Endothelial cell of umbilical vein (primary cell): ENCODE measurements at regions not wholly inside any gene's neighbourhood (a gene's known extent, or its start where the extent isn't known, plus 50 kb on each side); places are given as distances from the start of the nearest gene placed in this dataset.

Source experiments
- BruUV-seq: library from RNA; stranded (reverse); fragments of 400-500 nt; replicated peaks from 2 replicates; lab custom pipeline; 2021; lab: Mats Ljungman, UMichigan
- CTCF ChIA-PET: fragments of 300-600, 350-600 bp; sonication (Branson Sonifier 250); formaldehyde crosslinking; loops from one replicate; lab custom pipeline; 2021; ENCODE audit warnings: antibody characterized with exemption, inconsistent platforms; lab: Charles Lee
- POLR2A ChIA-PET: fragments of 300-600, 350-600 bp; sonication (Branson Sonifier 250); formaldehyde crosslinking; loops from one replicate; lab custom pipeline; 2021; ENCODE audit warnings: antibody characterized with exemption, inconsistent platforms; lab: Charles Lee
- DNase-seq: peaks from one replicate; pipeline ENCODE4 v3.0.0-alpha.2; 2011; ENCODE audit warnings: low read depth, low spot score
- FAIRE-seq: peaks from 2 replicates; lab custom pipeline; 2011; peaks lifted over from hg19 to GRCh38; lab: Jason Lieb, UNC
- H2AFZ ChIP-seq: 2 replicates; pipeline ENCODE4 v1.6.0; 2012; ENCODE audit warnings: low read depth, low read length, control low read depth, inconsistent platforms
- H3K27ac ChIP-seq: 2 replicates; pipeline ENCODE4 v1.5.1; 2011; ENCODE audit warnings: low read depth, mild to moderate bottlenecking, control low read depth, low read length, moderate library complexity; ENCODE audit not compliant: insufficient read depth
- H3K27me3 ChIP-seq, 2 experiments: 2 replicates each; pipeline versions ENCODE4 v1.6.0 to v1.6.1; 2011; ENCODE audit warnings: low read length in 2 of 2, mixed read lengths in 1 of 2; ENCODE audit not compliant: control insufficient read depth in 2 of 2, insufficient read depth in 2 of 2
- H3K36me3 ChIP-seq, 2 experiments: 2 replicates in 1 of 2; 3 replicates in 1 of 2; pipeline ENCODE4 v1.5.1; 2011; ENCODE audit warnings: low read length in 2 of 2, mild to moderate bottlenecking in 1 of 2, moderate library complexity in 1 of 2; ENCODE audit not compliant: control insufficient read depth in 2 of 2, insufficient read depth in 2 of 2; ENCODE audit errors: extremely low read depth in 1 of 2
- H3K4me1 ChIP-seq: 3 replicates; pipeline ENCODE4 v1.5.1; 2011; ENCODE audit warnings: mild to moderate bottlenecking, low read length; ENCODE audit not compliant: control insufficient read depth, insufficient read depth; ENCODE audit errors: extremely low read depth
- H3K4me2 ChIP-seq: 2 replicates; pipeline ENCODE4 v1.6.1; 2011; ENCODE audit warnings: low read length, control low read depth, mixed read lengths; ENCODE audit not compliant: insufficient read depth
- H3K4me3 ChIP-seq, 3 experiments: fragments of 200-600 bp in 1 of 3; sonication (generic), shearing (Covaris generic) in 1 of 3; replicated peaks in 1 of 3; 2 replicates each; pipeline ENCODE4 v1.5.1; 2011 to 2016; ENCODE audit warnings: control low read depth in 3 of 3, low read length in 3 of 3, mild to moderate bottlenecking in 2 of 3, inconsistent platforms in 1 of 3, low read depth in 1 of 3, moderate library complexity in 1 of 3; ENCODE audit not compliant: insufficient read depth in 1 of 3
- H3K79me2 ChIP-seq: 2 replicates; pipeline ENCODE4 v1.6.0; 2012; ENCODE audit warnings: low read length, inconsistent platforms; ENCODE audit not compliant: control insufficient read depth, insufficient read depth
- H3K9ac ChIP-seq: replicated peaks from 2 replicates; pipeline ENCODE3; 2011; ENCODE audit warnings: low read length, control low read depth; ENCODE audit not compliant: insufficient read depth; ENCODE audit errors: extremely low read depth
- H3K9me1 ChIP-seq: replicated peaks from 3 replicates; pipeline ENCODE4 v1.6.0; 2011; ENCODE audit warnings: mild to moderate bottlenecking, low read length; ENCODE audit not compliant: control insufficient read depth, insufficient read depth; ENCODE audit errors: extremely low read depth
- H3K9me3 ChIP-seq: replicated peaks from 2 replicates; pipeline ENCODE4 v1.5.1; 2012; ENCODE audit warnings: low read length, inconsistent platforms; ENCODE audit not compliant: control insufficient read depth, insufficient read depth
- H4K20me1 ChIP-seq: replicated peaks from 2 replicates; pipeline ENCODE3; 2011; ENCODE audit warnings: mild to moderate bottlenecking, low read length; ENCODE audit not compliant: control insufficient read depth, insufficient read depth; ENCODE audit errors: extremely low read depth
- EZH2 ChIP-seq: IDR thresholded peaks from 2 replicates; pipeline ENCODE4 v1.6.1; 2012; ENCODE audit warnings: borderline replicate concordance, low read depth, mild to moderate bottlenecking, moderate library complexity, low read length, inconsistent platforms; ENCODE audit not compliant: severe bottlenecking
- FOS ChIP-seq: IDR thresholded peaks from 2 replicates; pipeline ENCODE4 v1.6.1; 2011; ENCODE audit warnings: mild to moderate bottlenecking, low read length, moderate library complexity, borderline replicate concordance; ENCODE audit not compliant: insufficient read depth
- GATA2 ChIP-seq: IDR thresholded peaks from 2 replicates; pipeline ENCODE4 v1.7.0; 2011; ENCODE audit warnings: low read depth, mild to moderate bottlenecking, moderate library complexity, mixed read lengths, low read length; ENCODE audit not compliant: insufficient read length, insufficient read depth
- JUN ChIP-seq: IDR thresholded peaks from 2 replicates; pipeline ENCODE4 v1.6.1; 2011; ENCODE audit warnings: borderline replicate concordance, low read depth; ENCODE audit not compliant: insufficient read length, insufficient read depth
- MYC ChIP-seq: IDR thresholded peaks from one replicate; pipeline ENCODE4 v1.6.1; 2011; ENCODE audit warnings: mild to moderate bottlenecking, low read depth, low read length
- POLR2A ChIP-seq: IDR thresholded peaks from 2 replicates; pipeline ENCODE4 v1.6.1; 2012; ENCODE audit warnings: low read depth, mild to moderate bottlenecking, control low read depth, low read length
- POLR2AphosphoS5 ChIP-seq: IDR thresholded peaks from 2 replicates; pipeline ENCODE4 v1.6.1; 2012; ENCODE audit warnings: low read depth, mild to moderate bottlenecking, control low read depth, low read length, moderate library complexity; ENCODE audit not compliant: insufficient read depth
- dilution Hi-C: fragments of 300-500 bp; cut with MboI; formaldehyde crosslinking; loops from one replicate; pipeline ENCODE4 v1.15.0; 2019; ENCODE audit warnings: low sequenced_read_pairs; ENCODE audit not compliant: extremely low pct_ligation_motif_present
- intact Hi-C: fragments of 100-400 bp; cut with micrococcal nuclease; formaldehyde crosslinking; loops from one replicate; pipeline ENCODE4 v1.10.0; 2022
- TF ChIP-seq, protein P1 (sequence below): IDR thresholded peaks from 2 replicates; pipeline ENCODE4 v1.6.1; 2011; ENCODE audit not compliant: insufficient read depth, insufficient read length
- TF ChIP-seq, protein P2 (sequence below), 2 donors: IDR thresholded peaks; 1 replicate in 1 of 2; 2 replicates in 1 of 2; pipeline ENCODE4 v1.5.1; 2011; ENCODE audit warnings: low read length in 2 of 2, mild to moderate bottlenecking in 2 of 2, moderate library complexity in 2 of 2, control low read depth in 1 of 2, inconsistent platforms in 1 of 2, low read depth in 1 of 2; ENCODE audit not compliant: insufficient read depth in 1 of 2; ENCODE audit errors: extremely low read depth in 1 of 2

DNA sequence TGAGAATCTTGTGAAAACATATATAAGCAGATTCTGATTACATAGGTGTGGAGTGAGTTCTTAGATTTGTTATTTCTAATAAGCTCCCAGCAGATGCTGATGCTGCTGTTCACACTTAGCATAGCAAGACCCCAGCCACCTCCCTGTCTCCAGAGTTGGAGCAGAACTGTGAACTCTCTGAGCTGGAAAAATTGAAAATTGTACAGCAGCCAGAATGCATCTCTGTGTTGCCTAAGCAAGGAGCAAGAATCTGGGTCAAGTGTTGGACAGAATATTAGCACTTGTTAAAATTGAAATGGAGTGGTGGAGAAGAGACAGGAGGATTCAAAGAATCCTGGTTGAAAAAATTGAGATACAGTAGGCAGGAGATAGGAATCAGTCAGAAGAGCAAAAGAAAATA, 146.6 kb upstream of the FAM47C start:
- Histone ChIP-seq H3K4me2 (no peak overlapping the region), H3K27ac (no peak overlapping the region), H3K4me1 (no peaks in the 10 kb centered on the region), H4K20me1 (no peaks in the 10 kb centered on the region), H3K79me2 (no peaks in the 10 kb centered on the region), H3K9me1 (no peaks in the 10 kb centered on the region), H3K36me3 (no peaks in the 10 kb centered on the region), H3K27me3 (no peaks in the 10 kb centered on the region), H3K4me3 (no peak overlapping the region), H3K9ac (no peak overlapping the region), H2AFZ (no peak overlapping the region), H3K9me3 (no peaks in the 10 kb centered on the region)
- dilution Hi-C loops (no loop called here), intact Hi-C loops (no loop called here)
- BruUV-seq = no TSS peak
- CTCF ChIA-PET = no interaction called here
- POLR2A ChIA-PET = no interaction called here
- DNase-seq = no peak
- no peak for FAIRE-seq
- TF ChIP-seq FOS (no peak), JUN (no peak), MYC (no peak), POLR2A (no peak), POLR2AphosphoS5 (no peak), EZH2 (no peak), GATA2 (no peak)
- TF ChIP-seq, protein P1, sequence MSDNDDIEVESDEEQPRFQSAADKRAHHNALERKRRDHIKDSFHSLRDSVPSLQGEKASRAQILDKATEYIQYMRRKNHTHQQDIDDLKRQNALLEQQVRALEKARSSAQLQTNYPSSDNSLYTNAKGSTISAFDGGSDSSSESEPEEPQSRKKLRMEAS = no peak
- TF ChIP-seq, protein P2, sequence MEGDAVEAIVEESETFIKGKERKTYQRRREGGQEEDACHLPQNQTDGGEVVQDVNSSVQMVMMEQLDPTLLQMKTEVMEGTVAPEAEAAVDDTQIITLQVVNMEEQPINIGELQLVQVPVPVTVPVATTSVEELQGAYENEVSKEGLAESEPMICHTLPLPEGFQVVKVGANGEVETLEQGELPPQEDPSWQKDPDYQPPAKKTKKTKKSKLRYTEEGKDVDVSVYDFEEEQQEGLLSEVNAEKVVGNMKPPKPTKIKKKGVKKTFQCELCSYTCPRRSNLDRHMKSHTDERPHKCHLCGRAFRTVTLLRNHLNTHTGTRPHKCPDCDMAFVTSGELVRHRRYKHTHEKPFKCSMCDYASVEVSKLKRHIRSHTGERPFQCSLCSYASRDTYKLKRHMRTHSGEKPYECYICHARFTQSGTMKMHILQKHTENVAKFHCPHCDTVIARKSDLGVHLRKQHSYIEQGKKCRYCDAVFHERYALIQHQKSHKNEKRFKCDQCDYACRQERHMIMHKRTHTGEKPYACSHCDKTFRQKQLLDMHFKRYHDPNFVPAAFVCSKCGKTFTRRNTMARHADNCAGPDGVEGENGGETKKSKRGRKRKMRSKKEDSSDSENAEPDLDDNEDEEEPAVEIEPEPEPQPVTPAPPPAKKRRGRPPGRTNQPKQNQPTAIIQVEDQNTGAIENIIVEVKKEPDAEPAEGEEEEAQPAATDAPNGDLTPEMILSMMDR (IDR thresholded peaks at IDR 0.05; ENCODE audit: extremely low read depth in 1 of 2, insufficient read depth in 1 of 2, low read depth in 1 of 2, low read length in 2 of 2) = no peak
